Naive thymus-derived CD8-positive, alpha-beta T cell (primary cell): ENCODE measurements at regions not wholly inside any gene's neighbourhood (a gene's known extent, or its start where the extent isn't known, plus 50 kb on each side); places are given as distances from the start of the nearest gene placed in this dataset.
"Not testable (repeated sequence)": the region's sequence is repeated elsewhere in the genome, so short reads cannot be mapped to it uniquely, and the experiment has no call there.

Experiments
- ATAC-seq, 2 donors: fragments of 150-1000 bp; cut with Tn5 transposase in 1 of 2; sonication (Bioruptor Pico), chemical (Tn5 transposase) in 1 of 2; 1 replicate in 1 of 2; 2 replicates in 1 of 2; pipeline ENCODE4 v1.10.0; 2021; ENCODE audit warnings: mild to moderate bottlenecking in 2 of 2, moderate library complexity in 2 of 2
- POLR2A ChIA-PET: fragments of 350-600 bp; sonication (Branson Sonifier 250); formaldehyde crosslinking; loops from one replicate; lab custom pipeline; 2021; ENCODE audit warnings: antibody characterized with exemption; lab: Charles Lee
- DNase-seq, 10 donors: peaks; one replicate each; pipeline versions ENCODE4 v3.0.0 to v3.0.0-alpha.2; 2020 to 2022
- H3K27ac Mint-ChIP-seq, 10 donors: one replicate each; pipeline ENCODE4 v1.8.0; 2020 to 2022; ENCODE audit warnings: mild to moderate bottlenecking in 10 of 10, mixed read lengths in 10 of 10, moderate library complexity in 4 of 10, inconsistent platforms in 1 of 10
- H3K27me3 Mint-ChIP-seq, 5 donors: one replicate each; pipeline ENCODE4 v1.8.0; 2021 to 2022; ENCODE audit warnings: mixed read lengths in 5 of 5
- H3K36me3 Mint-ChIP-seq, 3 donors: one replicate each; pipeline ENCODE4 v1.8.0; 2020 to 2022; ENCODE audit warnings: mixed read lengths in 3 of 3, mild to moderate bottlenecking in 2 of 3, inconsistent platforms in 1 of 3
- H3K4me1 Mint-ChIP-seq, 4 donors: one replicate each; pipeline ENCODE4 v1.8.0; 2021 to 2022; ENCODE audit warnings: mixed read lengths in 4 of 4
- H3K4me3 Mint-ChIP-seq, 10 donors: one replicate each; pipeline ENCODE4 v1.8.0; 2020 to 2022; ENCODE audit warnings: mild to moderate bottlenecking in 10 of 10, mixed read lengths in 10 of 10, moderate library complexity in 6 of 10, inconsistent platforms in 1 of 10
- H3K9me3 Mint-ChIP-seq, 9 donors: one replicate each; pipeline ENCODE4 v1.8.0; 2020 to 2022; ENCODE audit warnings: mixed read lengths in 9 of 9, mild to moderate bottlenecking in 3 of 9, inconsistent platforms in 1 of 9, moderate library complexity in 1 of 9

- ATAC-seq, result no peak
- no peak overlapping the region for H3K27ac Mint-ChIP-seq
- peaks cover 0 to 9% (median 0%) of the 10 kb centered on the region in 9 donors for H3K9me3 Mint-ChIP-seq
- DNase-seq, result no peak
- POLR2A ChIA-PET, result no interaction called here
- peaks cover 0 to 3% (median 0%) of the 10 kb centered on the region in 5 donors for H3K27me3 Mint-ChIP-seq
- no peaks in the 10 kb centered on the region for H3K36me3 Mint-ChIP-seq
- H3K4me3 Mint-ChIP-seq, result no peak overlapping the region
- H3K4me1 Mint-ChIP-seq, result no peaks in the 10 kb centered on the region
Measured at GRCh38 chrX:138923805-138924204, 212.3 kb upstream of the FGF13 start.

GRCh38 chrX:138921031-138921430 lies 209.5 kb upstream of the FGF13 start:
- no peaks in the 10 kb centered on the region for H3K4me1 Mint-ChIP-seq
- peaks cover 0 to 9% (median 0%) of the 10 kb centered on the region in 9 donors for H3K9me3 Mint-ChIP-seq
- ATAC-seq (no peak), DNase-seq (no peak)
- POLR2A ChIA-PET, result no interaction called here
- peaks cover 0 to 2% (median 0%) of the 10 kb centered on the region in 5 donors for H3K27me3 Mint-ChIP-seq
- no peak overlapping the region for H3K4me3 Mint-ChIP-seq
- H3K36me3 Mint-ChIP-seq, result no peaks in the 10 kb centered on the region
- no peak overlapping the region for H3K27ac Mint-ChIP-seq

GRCh38 chrX:138917781-138918180 lies 206.3 kb upstream of the FGF13 start:
- no peak overlapping the region for H3K4me3 Mint-ChIP-seq
- H3K36me3 Mint-ChIP-seq, result no peaks in the 10 kb centered on the region
- peaks cover 0 to 2% (median 0%) of the 10 kb centered on the region in 5 donors for H3K27me3 Mint-ChIP-seq
- H3K4me1 Mint-ChIP-seq, result no peaks in the 10 kb centered on the region
- ATAC-seq (no peak), DNase-seq (no peak)
- POLR2A ChIA-PET, result no interaction called here
- no peak overlapping the region for H3K27ac Mint-ChIP-seq
- H3K9me3 Mint-ChIP-seq, result peaks cover 0 to 5% (median 0%) of the 10 kb centered on the region in 9 donors

GRCh38 chrX:138914767-138915166 lies 203.2 kb upstream of the FGF13 start:
- Mint-ChIP-seq H3K9me3 (peaks cover 0 to 2% (median 0%) of the 10 kb centered on the region in 9 donors), H3K4me3 (no peak overlapping the region), H3K27me3 (peaks cover 0 to 2% (median 0%) of the 10 kb centered on the region in 5 donors), H3K36me3 (no peaks in the 10 kb centered on the region), H3K4me1 (no peaks in the 10 kb centered on the region), H3K27ac (no peak overlapping the region)
- POLR2A ChIA-PET, result no interaction called here
- DNase-seq (no peak), ATAC-seq (no peak)

GRCh38 chrX:138908577-138908976 lies 197.1 kb upstream of the FGF13 start:
- Mint-ChIP-seq H3K27ac (no peak overlapping the region), H3K4me1 (no peaks in the 10 kb centered on the region), H3K4me3 (no peak overlapping the region), H3K9me3 (no peaks in the 10 kb centered on the region), H3K36me3 (no peaks in the 10 kb centered on the region), H3K27me3 (peaks cover 0 to 1% (median 0%) of the 10 kb centered on the region in 5 donors)
- ATAC-seq (no peak), DNase-seq (no peak)
- POLR2A ChIA-PET, result no interaction called here

GRCh38 chrX:138897621-138898492 lies 186.3 kb upstream of the FGF13 start:
- H3K27me3 Mint-ChIP-seq, result peaks cover 0 to 6% (median 0%) of the 10 kb centered on the region in 5 donors
- DNase-seq (no peak), ATAC-seq (no peak)
- H3K9me3 Mint-ChIP-seq, result no peaks in the 10 kb centered on the region
- no peaks in the 10 kb centered on the region for H3K4me1 Mint-ChIP-seq
- H3K36me3 Mint-ChIP-seq, result no peaks in the 10 kb centered on the region
- no peak overlapping the region for H3K4me3 Mint-ChIP-seq
- no peak overlapping the region for H3K27ac Mint-ChIP-seq
- POLR2A ChIA-PET, result no interaction called here

- H3K4me1 Mint-ChIP-seq, result no peaks in the 10 kb centered on the region
- H3K9me3 Mint-ChIP-seq, result peaks cover 0 to 4% (median 0%) of the 10 kb centered on the region in 9 donors
- no peak overlapping the region for H3K4me3 Mint-ChIP-seq
- no peak for ATAC-seq
- no peak overlapping the region for H3K27ac Mint-ChIP-seq
- DNase-seq, result no peak
- no peaks in the 10 kb centered on the region for H3K36me3 Mint-ChIP-seq
- peaks cover 0 to 4% (median 0%) of the 10 kb centered on the region in 5 donors for H3K27me3 Mint-ChIP-seq
- POLR2A ChIA-PET, result no interaction called here
Measured at GRCh38 chrX:138890491-138890890, 179.0 kb upstream of the FGF13 start.

- DNase-seq, result no peak
- Mint-ChIP-seq H3K36me3 (no peaks in the 10 kb centered on the region), H3K27me3 (peaks cover 0 to 4% (median 0%) of the 10 kb centered on the region in 5 donors), H3K4me1 (no peaks in the 10 kb centered on the region), H3K9me3 (peaks cover 0 to 4% (median 0%) of the 10 kb centered on the region in 9 donors), H3K4me3 (no peak overlapping the region), H3K27ac (no peak overlapping the region)
- no peak for ATAC-seq
- POLR2A ChIA-PET, result no interaction called here
Measured at GRCh38 chrX:138889149-138889548, 177.6 kb upstream of the FGF13 start.

GRCh38 chrX:138886769-138887168 lies 175.3 kb upstream of the FGF13 start:
- no peak for ATAC-seq
- Mint-ChIP-seq H3K27me3 (peaks cover 0 to 2% (median 0%) of the 10 kb centered on the region in 5 donors), H3K4me1 (no peaks in the 10 kb centered on the region), H3K27ac (no peak overlapping the region), H3K4me3 (no peak overlapping the region), H3K9me3 (peaks cover 0 to 3% (median 0%) of the 10 kb centered on the region in 9 donors), H3K36me3 (no peaks in the 10 kb centered on the region)
- POLR2A ChIA-PET, result no interaction called here
- DNase-seq, result no peak

GRCh38 chrX:138885886-138886285 lies 174.4 kb upstream of the FGF13 start:
- no peak for DNase-seq
- no peak overlapping the region for H3K27ac Mint-ChIP-seq
- H3K36me3 Mint-ChIP-seq, result no peaks in the 10 kb centered on the region
- H3K27me3 Mint-ChIP-seq, result peaks cover 0 to 2% (median 0%) of the 10 kb centered on the region in 5 donors
- POLR2A ChIA-PET, result no interaction called here
- no peak for ATAC-seq
- no peak overlapping the region for H3K4me3 Mint-ChIP-seq
- peaks cover 0 to 12% (median 0%) of the 10 kb centered on the region in 9 donors for H3K9me3 Mint-ChIP-seq
- no peaks in the 10 kb centered on the region for H3K4me1 Mint-ChIP-seq

GRCh38 chrX:138880293-138880692 lies 168.8 kb upstream of the FGF13 start:
- POLR2A ChIA-PET, ATAC-seq, H3K36me3 Mint-ChIP-seq, H3K4me1 Mint-ChIP-seq, H3K27ac Mint-ChIP-seq, H3K4me3 Mint-ChIP-seq, H3K27me3 Mint-ChIP-seq, DNase-seq: not testable (repeated sequence)
- peaks cover 0 to 19% (median 6%) of the 10 kb centered on the region in 9 donors for H3K9me3 Mint-ChIP-seq

- Mint-ChIP-seq H3K27ac (no peak overlapping the region), H3K36me3 (no peaks in the 10 kb centered on the region), H3K27me3 (peaks cover 0 to under 1% (median 0%) of the 10 kb centered on the region in 5 donors), H3K4me3 (no peak overlapping the region), H3K4me1 (no peaks in the 10 kb centered on the region), H3K9me3 (peaks cover 0 to 19% (median 6%) of the 10 kb centered on the region in 9 donors)
- POLR2A ChIA-PET, result no interaction called here
- ATAC-seq (no peak), DNase-seq (no peak)
Measured at GRCh38 chrX:138877746-138878145, 166.2 kb upstream of the FGF13 start.

- Mint-ChIP-seq H3K9me3 (peaks cover 0 to 19% (median 0%) of the 10 kb centered on the region in 9 donors), H3K27me3 (peaks cover 0 to 3% (median 0%) of the 10 kb centered on the region in 5 donors), H3K36me3 (no peaks in the 10 kb centered on the region), H3K4me1 (no peaks in the 10 kb centered on the region), H3K4me3 (no peak overlapping the region), H3K27ac (no peak overlapping the region)
- POLR2A ChIA-PET, result no interaction called here
- DNase-seq, result no peak
- ATAC-seq, result no peak
Measured at GRCh38 chrX:138875472-138875871, 164.0 kb upstream of the FGF13 start.
